Mesendoderm (in vitro differentiated cells): ENCODE measurements at regions not wholly inside any gene's neighbourhood (a gene's known extent, or its start where the extent isn't known, plus 50 kb on each side); places are given as distances from the start of the nearest gene placed in this dataset.

ENCODE experiments used
- DNase-seq: peaks from one replicate; pipeline ENCODE4 v3.0.0; 2013
- H2AK5ac ChIP-seq: 2 replicates; pipeline ENCODE4 v1.6.1; 2013; ENCODE audit warnings: low read length, inconsistent platforms
- H2BK120ac ChIP-seq: 2 replicates; pipeline ENCODE4 v1.6.1; 2013; ENCODE audit warnings: low read depth, mild to moderate bottlenecking, low read length, moderate library complexity, mixed read lengths
- H2BK15ac ChIP-seq: replicated peaks from 2 replicates; pipeline ENCODE4 v1.6.1; 2013; ENCODE audit warnings: low read depth, mild to moderate bottlenecking, moderate library complexity
- H2BK5ac ChIP-seq: 2 replicates; pipeline ENCODE4 v1.6.1; 2013; ENCODE audit warnings: low read length, inconsistent platforms
- H3K18ac ChIP-seq: 2 replicates; pipeline ENCODE4 v1.6.1; 2013; ENCODE audit warnings: mild to moderate bottlenecking, low read length, mixed read lengths
- H3K23ac ChIP-seq: one replicate; pipeline ENCODE4 v1.6.1; 2013; ENCODE audit warnings: low read length
- H3K27ac ChIP-seq: 2 replicates; pipeline ENCODE4 v1.5.1; 2013; ENCODE audit warnings: low read depth, mild to moderate bottlenecking, inconsistent platforms, low read length, moderate library complexity
- H3K27me3 ChIP-seq: 2 replicates; pipeline ENCODE4 v1.6.1; 2013; ENCODE audit warnings: low read length, control low read depth, mild to moderate bottlenecking, inconsistent platforms; ENCODE audit not compliant: insufficient read depth, poor library complexity
- H3K36me3 ChIP-seq: 2 replicates; pipeline ENCODE4 v1.6.1; 2013; ENCODE audit warnings: low read length, inconsistent platforms; ENCODE audit not compliant: control insufficient read depth, insufficient read depth
- H3K4ac ChIP-seq: one replicate; pipeline ENCODE4 v1.6.1; 2013; ENCODE audit warnings: low read depth, mild to moderate bottlenecking, low read length, moderate library complexity
- H3K4me1 ChIP-seq: 2 replicates; pipeline ENCODE4 v1.6.1; 2013; ENCODE audit warnings: low read depth, low read length, inconsistent platforms; ENCODE audit not compliant: control insufficient read depth
- H3K4me2 ChIP-seq: 2 replicates; pipeline ENCODE4 v1.6.1; 2013; ENCODE audit warnings: low read length
- H3K4me3 ChIP-seq: 2 replicates; pipeline ENCODE4 v1.5.1; 2013; ENCODE audit warnings: mild to moderate bottlenecking, low read length
- H3K56ac ChIP-seq: one replicate; pipeline ENCODE4 v1.6.1; 2013; ENCODE audit warnings: low read length
- H3K79me1 ChIP-seq: 2 replicates; pipeline ENCODE4 v1.6.1; 2013; ENCODE audit warnings: low read length, inconsistent platforms
- H3K79me2 ChIP-seq: 2 replicates; pipeline ENCODE4 v1.6.1; 2013; ENCODE audit warnings: mild to moderate bottlenecking, low read length; ENCODE audit not compliant: control insufficient read depth, insufficient read depth
- H3K9ac ChIP-seq: 2 replicates; pipeline ENCODE4 v1.6.1; 2013; ENCODE audit warnings: low read length, inconsistent platforms
- H4K5ac ChIP-seq: one replicate; pipeline ENCODE4 v1.6.1; 2013; ENCODE audit warnings: low read length
- H4K8ac ChIP-seq: one replicate; pipeline ENCODE4 v1.6.1; 2013; ENCODE audit warnings: low read depth, mild to moderate bottlenecking, control low read depth, low read length, moderate library complexity
- WGBS: extraction: QIAGEN DNeasy Blood & Tissue Kit; methylation state at CpG from one replicate; pipeline ENCODE4 v1.1.7; 2013; ENCODE audit warnings: low lambda C conversion rate, missing lambda C conversion rate; ENCODE audit not compliant: insufficient coverage; ENCODE audit errors: extremely low coverage; 5-methylcytosine and 5-hydroxymethylcytosine counted together

GRCh38 chr3:69496856-69497255 is 111.0 kb upstream of the FRMD4B start:
- Histone ChIP-seq H3K27me3 (no peaks in the 10 kb centered on the region), H2BK5ac (no peak overlapping the region), H3K9ac (no peak overlapping the region), H3K18ac (no peak overlapping the region), H3K79me1 (no peaks in the 10 kb centered on the region), H3K4me2 (no peak overlapping the region), H3K4me3 (no peak overlapping the region), H3K4me1 (no peaks in the 10 kb centered on the region), H3K56ac (no peak overlapping the region), H4K5ac (no peak overlapping the region), H3K27ac (no peak overlapping the region), H3K23ac (no peak overlapping the region), H2AK5ac (no peak overlapping the region), H3K4ac (no peak overlapping the region), H3K36me3 (no peaks in the 10 kb centered on the region), H2BK120ac (no peak overlapping the region), H3K79me2 (no peaks in the 10 kb centered on the region), H4K8ac (no peak overlapping the region), H2BK15ac (no peak overlapping the region)
- WGBS, result no CpG with 5 or more reads among the region's 3 CpGs
- no peak for DNase-seq

- Histone ChIP-seq H3K56ac (no peak overlapping the region), H3K9ac (no peak overlapping the region), H3K27ac (no peak overlapping the region), H3K4me2 (no peak overlapping the region), H3K18ac (no peak overlapping the region), H2BK120ac (no peak overlapping the region), H3K27me3 (no peaks in the 10 kb centered on the region), H3K23ac (no peak overlapping the region), H3K4ac (no peak overlapping the region), H2AK5ac (no peak overlapping the region), H3K79me2 (no peaks in the 10 kb centered on the region), H4K8ac (no peak overlapping the region), H3K4me1 (no peaks in the 10 kb centered on the region), H3K79me1 (no peaks in the 10 kb centered on the region), H2BK15ac (no peak overlapping the region), H4K5ac (no peak overlapping the region), H3K36me3 (no peaks in the 10 kb centered on the region), H3K4me3 (no peak overlapping the region), H2BK5ac (no peak overlapping the region)
- WGBS, result no CpG with 5 or more reads among the region's 3 CpGs
- no peak for DNase-seq
Measured at GRCh38 chr3:69494185-69494584, 108.3 kb upstream of the FRMD4B start.

- Histone ChIP-seq H3K79me2 (no peaks in the 10 kb centered on the region), H4K5ac (no peak overlapping the region), H3K23ac (no peak overlapping the region), H3K79me1 (no peaks in the 10 kb centered on the region), H3K4me2 (no peak overlapping the region), H4K8ac (no peak overlapping the region), H2BK120ac (no peak overlapping the region), H3K4me1 (no peaks in the 10 kb centered on the region), H2BK15ac (no peak overlapping the region), H3K56ac (no peak overlapping the region), H3K4ac (no peak overlapping the region), H3K18ac (no peak overlapping the region), H2AK5ac (no peak overlapping the region), H3K9ac (no peak overlapping the region), H2BK5ac (no peak overlapping the region), H3K36me3 (no peaks in the 10 kb centered on the region), H3K4me3 (no peak overlapping the region), H3K27me3 (no peaks in the 10 kb centered on the region), H3K27ac (no peak overlapping the region)
- no CpG with 5 or more reads among the region's 3 CpGs for WGBS
- no peak for DNase-seq
Measured at GRCh38 chr3:69493157-69493556, 107.3 kb upstream of the FRMD4B start.

- Histone ChIP-seq H3K4me2 (no peak overlapping the region), H3K79me1 (no peaks in the 10 kb centered on the region), H3K79me2 (no peaks in the 10 kb centered on the region), H4K8ac (no peak overlapping the region), H3K9ac (no peak overlapping the region), H3K4ac (no peak overlapping the region), H3K4me1 (no peaks in the 10 kb centered on the region), H3K18ac (no peak overlapping the region), H3K27ac (no peak overlapping the region), H3K23ac (no peak overlapping the region), H3K36me3 (no peaks in the 10 kb centered on the region), H2BK15ac (no peak overlapping the region), H4K5ac (no peak overlapping the region), H3K4me3 (no peak overlapping the region), H2BK5ac (no peak overlapping the region), H3K27me3 (no peaks in the 10 kb centered on the region), H2AK5ac (no peak overlapping the region), H3K56ac (no peak overlapping the region), H2BK120ac (no peak overlapping the region)
- peak; percentile 74 for DNase-seq
- no CpG with 5 or more reads among the region's 6 CpGs for WGBS
Measured at GRCh38 chr3:69491975-69492374, 106.1 kb upstream of the FRMD4B start.

- H3K4me3 ChIP-seq, result no peak overlapping the region
- no peaks in the 10 kb centered on the region for H3K36me3 ChIP-seq
- no peaks in the 10 kb centered on the region for H3K27me3 ChIP-seq
- H2BK120ac ChIP-seq, result no peak overlapping the region
- H3K23ac ChIP-seq, result no peak overlapping the region
- no peaks in the 10 kb centered on the region for H3K79me1 ChIP-seq
- no peak overlapping the region for H4K8ac ChIP-seq
- no peak overlapping the region for H3K18ac ChIP-seq
- no peak overlapping the region for H3K4me2 ChIP-seq
- H4K5ac ChIP-seq, result no peak overlapping the region
- DNase-seq, result no peak
- no peak overlapping the region for H2AK5ac ChIP-seq
- no peak overlapping the region for H3K27ac ChIP-seq
- no peak overlapping the region for H3K9ac ChIP-seq
- no peaks in the 10 kb centered on the region for H3K79me2 ChIP-seq
- H3K4ac ChIP-seq, result no peak overlapping the region
- no peak overlapping the region for H2BK15ac ChIP-seq
- no CpG with 5 or more reads among the region's 5 CpGs for WGBS
- H3K4me1 ChIP-seq, result no peaks in the 10 kb centered on the region
- no peak overlapping the region for H2BK5ac ChIP-seq
- H3K56ac ChIP-seq, result no peak overlapping the region
Measured at GRCh38 chr3:69490971-69491370, 105.1 kb upstream of the FRMD4B start.

- no peak overlapping the region for H4K5ac ChIP-seq
- H3K56ac ChIP-seq, result no peak overlapping the region
- no peak overlapping the region for H4K8ac ChIP-seq
- H3K79me1 ChIP-seq, result no peaks in the 10 kb centered on the region
- H2BK120ac ChIP-seq, result no peak overlapping the region
- H2AK5ac ChIP-seq, result no peak overlapping the region
- H3K79me2 ChIP-seq, result no peaks in the 10 kb centered on the region
- no peak overlapping the region for H3K4me3 ChIP-seq
- no peaks in the 10 kb centered on the region for H3K27me3 ChIP-seq
- no peak overlapping the region for H3K18ac ChIP-seq
- no peak overlapping the region for H2BK5ac ChIP-seq
- no peak overlapping the region for H3K4me2 ChIP-seq
- H3K4ac ChIP-seq, result no peak overlapping the region
- no CpG with 5 or more reads among the region's 1 CpG for WGBS
- H2BK15ac ChIP-seq, result no peak overlapping the region
- DNase-seq, result no peak
- no peak overlapping the region for H3K27ac ChIP-seq
- no peaks in the 10 kb centered on the region for H3K36me3 ChIP-seq
- no peak overlapping the region for H3K9ac ChIP-seq
- no peak overlapping the region for H3K23ac ChIP-seq
- no peaks in the 10 kb centered on the region for H3K4me1 ChIP-seq
Measured at GRCh38 chr3:69490235-69490634, 104.3 kb upstream of the FRMD4B start.
